GM21576 (cell line): ENCODE measurements at regions not wholly inside any gene's neighbourhood (a gene's known extent, or its start where the extent isn't known, plus 50 kb on each side); places are given as distances from the start of the nearest gene placed in this dataset.
"Not testable (repeated sequence)": the region's sequence is repeated elsewhere in the genome, so short reads cannot be mapped to it uniquely, and the experiment has no call there.

Experiments
- ATAC-seq: cut with Tn5 transposase; IDR thresholded peaks from one replicate; pipeline ENCODE4 v1.9.1; 2021; ENCODE audit warnings: mild to moderate bottlenecking, moderate library complexity; ENCODE audit not compliant: unreplicated experiment

DNA sequence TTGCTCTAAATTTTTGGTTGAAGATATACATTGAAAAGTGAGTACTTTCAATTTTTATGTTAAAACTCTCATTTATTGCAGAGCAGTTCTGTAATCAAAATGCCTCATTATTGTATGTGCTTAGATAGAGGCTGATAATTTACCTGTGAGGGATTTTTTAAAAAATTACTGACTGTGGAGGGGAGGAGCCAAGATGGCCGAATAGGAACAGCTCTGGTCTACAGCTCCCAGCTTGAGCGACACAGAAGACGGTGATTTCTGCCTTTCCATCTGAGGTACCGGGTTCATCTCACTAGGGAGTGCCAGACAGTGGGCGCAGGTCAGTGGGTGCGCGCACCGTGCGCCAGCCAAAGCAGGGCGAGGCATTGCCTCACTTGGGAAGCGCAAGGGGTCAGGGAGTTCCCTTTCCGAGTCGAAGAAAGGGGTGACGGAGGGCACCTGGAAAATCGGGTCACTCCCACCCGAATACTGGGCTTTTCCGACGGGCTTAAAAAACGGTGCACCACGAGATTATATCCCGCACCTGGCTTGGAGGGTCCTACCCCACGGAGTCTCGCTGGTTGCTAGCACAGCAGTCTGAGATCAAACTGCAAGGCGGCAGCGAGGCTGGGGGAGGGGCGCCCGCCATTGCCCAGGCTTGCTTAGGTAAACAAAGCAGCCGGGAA lies 89.4 kb downstream of the DDX11 start:
- not testable (repeated sequence) for ATAC-seq

DNA sequence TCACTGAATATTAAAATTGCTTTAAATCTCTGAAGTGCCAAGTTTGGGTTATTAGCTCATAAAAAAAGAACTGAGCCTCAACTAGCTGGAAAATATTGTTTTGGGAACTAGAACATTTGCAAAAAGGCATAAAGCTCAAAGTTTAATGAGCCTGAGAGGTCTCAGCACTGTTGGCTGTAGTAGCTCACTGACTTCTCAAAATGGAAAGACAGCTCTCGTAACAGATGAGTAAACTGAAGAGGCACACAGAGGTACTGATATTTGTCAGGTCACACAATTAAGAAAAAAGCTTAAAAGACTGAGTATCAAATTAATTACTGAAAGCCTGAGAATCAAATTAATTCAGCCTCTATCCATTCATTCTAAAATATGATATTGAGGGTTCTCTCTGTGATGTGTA lies 100.6 kb downstream of the DDX11 start:
- not testable (repeated sequence) for ATAC-seq

DNA sequence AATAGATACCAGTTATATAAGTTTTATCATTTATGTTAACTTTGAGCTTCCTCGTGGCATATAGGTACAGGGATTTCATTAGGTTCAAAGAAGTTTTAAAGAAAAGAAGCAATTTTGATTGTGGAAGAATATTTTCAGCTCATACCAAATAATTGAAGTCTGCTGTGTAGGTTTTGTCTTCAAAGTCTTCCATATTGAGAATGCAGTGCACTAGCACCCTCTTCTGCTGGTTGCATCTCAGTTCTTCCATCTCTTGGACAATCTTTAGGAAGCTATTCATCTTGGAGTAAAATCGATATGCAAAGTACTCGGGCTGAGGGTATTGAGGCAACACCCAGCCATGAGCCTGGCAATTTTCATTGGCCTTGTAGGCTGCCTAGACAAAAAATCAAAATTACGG lies 103.9 kb downstream of the DDX11 start:
- not testable (repeated sequence) for ATAC-seq

DNA sequence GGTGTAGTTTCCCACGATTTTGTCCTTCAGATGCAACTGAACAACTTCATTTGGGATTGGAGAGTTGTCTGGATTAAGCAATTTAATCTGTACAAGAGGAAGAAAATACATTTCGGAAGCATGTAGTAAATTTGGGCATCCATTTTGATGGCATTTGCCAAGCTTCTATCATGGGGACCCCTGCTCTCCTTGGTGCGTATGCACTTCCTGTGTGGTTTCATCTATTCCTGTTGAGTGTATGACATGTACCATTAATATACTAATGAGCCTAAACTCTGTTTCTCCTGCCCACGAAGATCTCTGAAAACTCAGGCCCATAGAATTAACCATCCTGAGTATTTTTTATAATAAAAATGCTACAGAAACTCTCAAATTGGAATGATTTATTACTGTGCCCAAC lies 105.2 kb downstream of the DDX11 start:
- ATAC-seq, result not testable (repeated sequence)

DNA sequence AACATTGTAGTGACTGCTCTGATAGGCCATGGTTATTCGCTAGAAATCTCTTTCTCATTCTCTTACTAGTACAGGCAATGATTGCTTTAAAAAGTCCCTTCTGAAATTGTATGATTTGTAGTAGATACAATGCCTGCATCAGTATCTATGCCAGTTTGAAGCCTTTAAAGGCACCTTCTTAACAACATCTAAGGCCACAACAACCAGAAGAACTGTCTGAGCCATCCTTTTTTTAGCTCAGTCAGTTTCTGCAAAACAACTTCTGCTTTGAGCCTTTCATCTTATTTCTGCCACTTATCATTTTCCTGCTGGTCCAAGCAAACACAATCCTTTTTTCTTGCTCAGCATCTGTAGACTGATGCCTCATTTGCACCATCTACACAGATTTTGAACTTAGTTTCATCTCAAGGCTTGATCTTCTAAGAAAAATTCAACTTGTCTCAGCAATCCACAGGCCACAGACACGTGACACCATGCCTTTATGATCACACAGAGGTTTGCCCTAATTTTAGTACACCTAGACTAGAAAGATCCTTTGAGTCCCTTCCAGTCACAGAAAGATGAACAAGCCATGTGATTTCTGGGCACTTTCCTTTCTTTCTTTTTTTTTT lies 106.1 kb downstream of the DDX11 start:
- ATAC-seq, result not testable (repeated sequence)

DNA sequence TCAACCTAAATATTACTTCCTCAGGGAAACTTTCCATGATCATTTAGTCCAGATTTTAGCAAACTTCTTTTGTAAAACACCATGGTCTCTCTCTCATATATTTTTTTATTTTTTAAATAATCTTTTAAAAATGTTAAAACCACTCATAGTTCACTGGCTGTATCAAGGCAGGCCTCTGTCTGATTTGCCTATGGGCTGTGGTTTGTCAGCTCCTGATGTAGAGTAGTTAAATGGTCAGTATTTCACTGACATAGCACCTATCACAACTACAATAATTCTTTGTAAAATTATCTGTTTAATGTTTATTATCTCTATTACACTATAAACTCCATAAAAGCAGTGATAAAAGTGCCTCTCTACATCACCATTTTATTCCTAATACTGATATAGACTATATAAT lies 108.9 kb downstream of the DDX11 start:
- ATAC-seq, result peak; percentile 45

DNA sequence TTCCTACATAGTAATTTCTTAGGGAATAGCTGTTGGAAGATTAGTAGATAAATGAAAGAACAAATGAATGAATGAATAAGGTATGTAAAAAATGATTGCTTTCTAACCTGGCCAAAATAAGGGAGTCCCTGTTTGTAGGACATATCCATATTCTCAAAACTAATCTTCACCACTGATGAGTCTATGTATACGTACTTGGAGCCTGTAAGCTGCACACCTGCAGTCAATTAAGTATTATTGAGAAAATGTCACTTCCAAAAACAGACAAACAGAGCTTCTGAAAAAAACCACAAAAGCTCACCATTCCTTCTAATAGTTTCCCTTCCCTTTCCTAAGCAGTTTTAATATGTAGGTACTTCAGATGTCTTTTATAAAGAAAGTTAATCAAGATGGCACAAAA lies 109.4 kb downstream of the DDX11 start:
- ATAC-seq, result not testable (repeated sequence)

DNA sequence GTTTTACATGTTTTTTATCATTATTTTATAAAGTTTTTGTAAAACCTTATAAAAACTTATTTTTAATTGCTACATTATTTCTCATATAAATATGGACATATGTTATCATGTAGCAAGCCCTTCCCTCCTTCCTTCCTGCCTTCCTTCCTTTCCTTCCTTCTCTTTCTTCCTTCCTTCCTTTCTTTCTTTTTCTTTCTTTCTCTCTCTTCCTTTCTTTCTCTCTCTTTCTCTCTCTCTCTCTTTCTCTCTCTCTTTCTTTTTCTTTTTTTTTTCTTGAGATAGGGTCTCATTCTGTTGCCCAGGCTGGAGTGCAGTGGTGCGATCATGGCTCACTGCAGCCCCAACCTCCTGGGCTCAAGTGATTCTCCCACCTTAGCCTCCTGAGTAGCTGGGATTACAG lies 110.2 kb downstream of the DDX11 start:
- ATAC-seq, result not testable (repeated sequence)

DNA sequence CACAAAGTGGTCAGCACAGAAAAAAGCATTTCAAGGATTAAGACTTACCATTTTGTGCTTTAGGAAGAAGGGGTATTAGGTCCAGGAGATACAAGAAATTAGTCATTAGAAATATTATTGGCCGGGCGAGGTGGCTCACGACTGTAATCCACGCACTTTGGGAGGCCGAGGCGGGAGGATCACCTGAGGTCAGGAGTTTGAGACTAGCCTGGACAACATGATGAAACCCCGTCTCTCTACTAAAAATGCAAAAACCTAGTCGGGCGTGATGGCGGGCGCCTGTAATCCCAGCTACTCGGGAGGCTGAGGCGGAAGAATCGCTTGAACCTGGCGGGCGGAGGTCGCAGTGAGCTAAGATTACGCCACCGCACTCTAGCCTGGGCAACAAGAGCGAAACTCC lies 111.0 kb downstream of the DDX11 start:
- not testable (repeated sequence) for ATAC-seq

DNA sequence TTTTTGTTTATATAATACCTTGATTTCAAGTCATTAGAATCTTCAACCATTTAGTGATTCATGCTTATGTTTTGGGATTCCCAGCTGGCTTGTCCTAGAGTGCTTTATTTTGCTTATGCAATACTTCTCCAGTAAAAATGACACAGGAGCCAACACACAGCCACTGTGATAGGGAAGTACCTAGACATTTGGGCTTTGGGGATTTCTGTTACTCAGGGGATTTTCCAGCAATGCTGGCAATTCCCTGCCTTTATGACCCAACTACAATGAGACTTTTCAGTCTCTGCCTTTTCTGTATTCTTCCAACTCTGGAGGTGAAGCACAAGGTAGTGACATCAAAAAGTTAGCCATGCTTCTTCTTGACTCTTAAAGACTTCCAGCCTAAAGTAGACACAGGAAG lies 119.0 kb downstream of the DDX11 start:
- not testable (repeated sequence) for ATAC-seq

DNA sequence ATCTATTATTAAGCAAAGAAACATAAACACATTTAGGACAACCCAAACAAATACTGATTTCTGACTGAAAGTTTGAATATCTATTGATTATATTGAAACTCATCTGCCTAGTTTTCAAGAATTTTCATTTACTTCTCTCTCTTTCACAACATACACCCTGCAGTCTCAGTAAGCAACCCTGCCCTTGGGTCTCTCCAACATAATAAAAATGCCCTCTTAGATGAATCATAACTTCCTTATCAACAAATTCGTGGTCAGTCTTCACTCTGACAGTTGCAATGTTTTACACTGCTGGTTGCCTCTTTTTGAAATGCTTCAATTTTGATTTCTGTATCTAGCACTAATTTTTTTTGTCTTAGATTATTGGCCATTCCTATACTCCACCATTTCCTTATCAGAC lies 122.0 kb downstream of the DDX11 start:
- ATAC-seq, result not testable (repeated sequence)

DNA sequence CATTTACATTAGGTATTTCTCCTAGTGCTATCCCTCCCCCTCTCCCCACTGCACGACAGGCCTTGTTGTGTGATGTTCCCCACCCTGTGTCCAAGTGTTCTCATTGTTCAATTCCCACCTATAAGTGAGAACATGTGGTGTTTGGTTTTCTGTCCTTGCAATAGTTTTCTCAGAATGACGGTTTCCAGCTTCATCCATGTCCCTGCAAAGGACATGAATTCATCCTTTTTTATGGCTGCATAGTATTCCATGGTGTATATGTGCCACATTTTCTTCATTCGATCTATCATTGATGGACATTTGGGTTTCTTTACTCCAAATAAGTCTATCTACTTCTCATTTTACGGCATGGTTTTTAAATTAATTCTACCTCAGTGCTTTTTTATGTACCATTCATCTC lies 125.8 kb downstream of the DDX11 start:
- not testable (repeated sequence) for ATAC-seq

DNA sequence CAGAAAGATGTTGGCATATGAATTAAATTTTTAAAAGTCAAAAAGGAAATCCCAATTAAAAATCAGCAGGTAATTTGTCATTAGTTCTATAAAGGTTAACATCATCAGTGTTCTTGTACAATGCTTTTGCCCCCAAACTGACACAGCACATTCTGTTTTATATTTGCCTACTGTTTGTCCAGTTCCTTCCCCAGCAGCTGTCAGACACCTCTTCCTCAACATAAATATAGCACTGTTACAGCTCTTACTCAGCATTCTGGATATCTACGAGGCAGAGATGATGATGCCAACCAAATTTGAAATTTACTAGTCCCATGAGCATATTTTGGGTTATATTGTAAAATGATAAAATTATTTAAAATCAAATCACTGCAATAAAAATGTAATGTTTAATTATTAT lies 124.6 kb downstream of the SINHCAF start:
- no peak for ATAC-seq

DNA sequence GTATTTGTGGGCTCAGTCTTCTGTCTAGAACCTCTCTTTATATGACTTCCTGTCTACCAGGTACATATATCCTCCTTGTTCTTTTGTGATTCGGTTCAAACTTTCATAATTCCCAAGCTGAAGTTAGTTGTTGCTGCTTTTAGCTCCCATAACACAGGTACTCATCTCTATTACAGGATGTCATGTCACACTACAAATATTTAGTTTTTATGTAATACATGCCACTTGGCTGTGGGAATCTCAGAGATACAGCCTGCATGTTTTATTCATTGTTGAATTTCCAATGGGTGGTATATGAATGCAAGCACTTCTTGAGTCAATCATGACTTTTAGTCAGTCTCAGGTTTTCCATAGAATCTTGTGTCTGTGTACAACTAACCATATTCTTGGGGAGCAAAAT lies 122.7 kb downstream of the SINHCAF start:
- ATAC-seq, result no peak

DNA sequence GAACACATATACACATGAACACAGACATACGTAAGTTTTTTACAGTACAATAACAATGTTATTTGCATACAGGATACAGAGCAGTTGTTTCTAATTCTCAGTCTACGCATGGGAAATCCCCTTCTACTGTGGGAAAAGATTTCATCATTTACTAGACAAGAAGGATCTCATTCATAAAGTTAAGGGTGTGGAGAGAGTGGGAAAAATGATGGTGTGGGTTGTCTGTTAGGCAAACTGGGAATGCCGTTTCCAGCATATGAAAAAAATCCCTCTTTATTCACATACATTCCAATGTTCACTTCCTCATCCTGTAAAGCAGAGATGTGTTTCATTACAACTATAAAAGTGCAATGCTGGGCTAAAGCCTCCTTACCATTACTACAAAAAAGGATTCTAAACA lies 120.9 kb downstream of the SINHCAF start:
- peak; percentile 96 for ATAC-seq

DNA sequence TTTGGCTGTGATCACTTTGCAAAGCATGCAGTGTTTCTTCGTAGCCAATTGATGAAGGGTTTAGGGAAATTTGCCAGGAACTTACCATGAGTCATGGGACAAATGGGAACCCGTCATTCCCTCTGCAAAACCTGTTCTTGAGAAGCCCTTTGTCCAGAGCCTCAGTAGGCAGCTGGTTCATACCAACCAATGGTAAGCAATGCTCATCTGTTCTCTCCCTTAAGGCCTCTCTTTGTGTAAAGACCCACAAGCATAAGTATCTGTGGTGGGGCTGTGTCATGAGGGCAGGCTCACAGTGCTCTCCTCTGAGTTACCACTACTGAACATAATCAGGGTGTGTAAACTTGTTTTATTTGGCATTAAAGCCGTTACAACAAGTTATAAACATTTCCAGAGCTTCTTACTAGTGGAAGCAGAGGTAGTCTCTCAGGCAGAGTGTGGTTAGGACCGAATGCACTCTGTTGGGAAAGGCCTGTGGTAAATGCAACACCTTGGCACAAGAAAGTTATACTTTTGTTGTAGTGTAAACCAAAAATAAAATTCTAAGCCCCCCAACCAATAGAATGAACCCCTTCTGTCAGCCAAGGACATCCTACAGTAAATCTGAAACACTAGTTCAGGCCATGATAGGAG lies 119.8 kb downstream of the SINHCAF start:
- no peak for ATAC-seq

DNA sequence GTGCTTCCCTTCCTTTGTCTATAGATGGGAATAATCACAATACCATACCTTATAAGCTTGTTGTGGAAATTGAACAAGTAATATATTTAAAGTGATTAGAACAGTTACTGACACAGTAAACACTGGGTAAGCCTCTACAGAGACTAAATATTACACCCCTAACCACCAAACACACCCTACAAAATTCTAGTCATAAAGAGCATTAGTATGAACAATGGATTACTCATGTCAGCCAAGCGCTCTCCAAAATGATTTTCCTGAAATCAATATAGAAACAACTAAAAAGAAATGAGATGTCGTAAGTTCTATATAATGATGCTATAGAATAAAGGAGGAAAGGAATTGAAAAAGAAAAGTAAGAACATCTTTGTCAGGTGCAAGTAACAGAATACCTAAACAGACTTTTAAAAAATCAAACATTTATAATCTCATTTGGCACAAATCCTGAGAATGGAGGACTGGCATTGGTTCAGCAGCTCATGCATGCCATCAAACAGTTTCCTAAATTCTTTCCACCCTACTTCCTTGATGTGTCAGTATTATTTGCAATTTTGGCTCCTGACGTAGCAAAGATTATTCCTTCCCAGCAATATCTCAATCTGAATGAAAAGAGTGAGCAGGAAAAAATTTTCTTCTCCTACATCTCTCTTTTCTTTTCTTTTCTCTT lies 118.0 kb downstream of the SINHCAF start:
- no peak for ATAC-seq

DNA sequence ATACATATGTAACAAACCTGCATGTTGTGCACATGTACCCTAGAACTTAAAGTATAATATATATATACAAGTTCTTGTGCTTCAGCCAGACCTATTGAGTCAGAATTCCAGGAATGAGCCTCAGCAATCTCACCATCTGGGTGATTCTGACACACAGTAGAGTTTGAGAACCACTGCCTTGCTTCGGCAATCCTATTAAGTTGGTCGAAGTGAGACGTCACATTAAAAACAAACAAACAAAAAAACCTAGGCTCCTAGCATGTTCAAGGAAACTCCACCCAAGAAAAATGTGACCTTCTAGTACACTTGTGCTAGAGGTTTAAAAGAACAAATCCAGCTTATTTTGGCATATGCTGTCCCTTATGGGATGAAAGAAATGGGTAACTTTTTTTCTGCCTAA lies 115.8 kb downstream of the SINHCAF start:
- no peak for ATAC-seq

DNA sequence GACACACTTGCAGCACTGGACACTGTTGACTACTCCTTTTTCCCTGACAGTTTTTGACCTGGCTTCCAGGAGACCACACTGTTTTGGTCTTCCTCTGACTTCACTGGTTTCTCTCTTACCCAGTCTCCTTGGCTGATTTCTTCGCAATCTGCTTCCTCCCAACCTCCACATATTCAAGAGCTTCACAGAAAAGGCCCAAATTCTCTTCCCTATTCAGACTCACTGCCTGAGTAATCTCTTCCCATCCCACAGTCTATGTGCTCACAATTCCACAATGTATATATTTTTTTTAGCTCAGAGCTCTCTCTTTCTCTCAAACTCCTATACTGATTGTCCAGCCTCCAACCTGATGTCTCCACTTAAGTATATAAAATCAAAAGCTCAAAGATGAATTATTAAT lies 115.4 kb downstream of the SINHCAF start:
- ATAC-seq, result no peak

DNA sequence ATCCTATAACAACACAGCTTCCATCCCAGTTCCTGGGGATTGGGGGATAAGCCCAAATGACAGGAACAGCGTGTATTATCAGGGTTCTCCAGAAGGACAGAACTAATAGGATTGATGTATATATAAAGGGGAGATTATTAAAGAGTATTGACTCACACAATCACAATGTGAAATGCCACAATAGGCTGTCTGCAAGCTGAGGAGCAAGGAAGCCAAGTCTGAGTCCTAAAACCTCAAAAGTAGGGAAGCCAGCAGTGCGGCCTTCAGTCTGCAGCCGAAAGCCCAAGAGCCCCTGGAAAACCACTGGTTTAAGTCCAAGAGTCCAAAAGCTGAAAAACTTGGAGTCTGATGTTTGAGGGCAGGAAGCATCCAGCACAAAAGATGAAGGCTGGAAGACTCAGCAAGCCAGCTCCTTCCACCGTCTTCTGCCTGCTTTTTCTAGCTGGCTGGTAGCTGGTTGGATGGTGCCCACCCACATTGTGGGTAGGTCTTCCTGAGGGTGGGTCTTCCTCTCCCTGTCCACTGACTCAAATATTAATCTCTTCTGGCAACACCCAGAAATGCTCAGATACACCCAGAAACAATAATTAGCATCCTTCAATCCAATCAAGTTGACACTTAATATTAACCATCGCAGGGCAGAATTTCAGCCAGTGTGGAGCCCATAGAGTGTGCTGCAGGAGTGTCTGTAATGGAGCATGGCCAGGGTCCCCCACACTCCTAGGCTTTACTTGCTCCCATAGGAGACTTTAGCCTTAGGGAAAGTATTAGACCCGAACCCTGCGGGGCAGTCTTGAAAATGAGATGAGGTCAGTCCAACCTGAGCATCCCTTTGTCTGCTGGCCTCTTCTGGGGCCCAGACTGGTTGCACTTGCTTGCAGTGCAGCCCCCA lies 111.1 kb downstream of the SINHCAF start:
- no peak for ATAC-seq
